ENCODE measurements at regions not wholly inside any gene's neighbourhood (a gene's known extent, or its start where the extent isn't known, plus 50 kb on each side); places are given as distances from the start of the nearest gene placed in this dataset.

DNA sequence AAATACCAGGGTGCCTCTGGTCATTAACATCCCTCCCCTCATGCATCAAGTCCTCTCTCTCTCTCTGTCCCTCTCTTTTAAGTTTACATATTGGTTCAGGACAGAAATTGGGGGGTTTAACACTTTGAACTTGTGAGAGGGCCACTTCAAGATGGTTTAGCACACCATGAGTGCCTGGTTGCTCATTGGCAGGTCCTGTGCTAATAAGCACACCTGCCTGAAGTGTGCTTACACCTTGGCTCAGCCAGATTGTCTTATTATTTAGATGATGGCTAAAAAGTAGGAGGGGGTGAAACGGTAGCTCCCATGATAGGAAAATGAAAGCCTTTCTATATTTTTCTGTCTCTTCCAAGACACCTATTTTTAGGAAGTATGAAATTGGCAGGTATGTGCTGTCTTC, 205.8 kb downstream of the ARL6IP6 start:
- TF ChIP-seq, protein P1, sequence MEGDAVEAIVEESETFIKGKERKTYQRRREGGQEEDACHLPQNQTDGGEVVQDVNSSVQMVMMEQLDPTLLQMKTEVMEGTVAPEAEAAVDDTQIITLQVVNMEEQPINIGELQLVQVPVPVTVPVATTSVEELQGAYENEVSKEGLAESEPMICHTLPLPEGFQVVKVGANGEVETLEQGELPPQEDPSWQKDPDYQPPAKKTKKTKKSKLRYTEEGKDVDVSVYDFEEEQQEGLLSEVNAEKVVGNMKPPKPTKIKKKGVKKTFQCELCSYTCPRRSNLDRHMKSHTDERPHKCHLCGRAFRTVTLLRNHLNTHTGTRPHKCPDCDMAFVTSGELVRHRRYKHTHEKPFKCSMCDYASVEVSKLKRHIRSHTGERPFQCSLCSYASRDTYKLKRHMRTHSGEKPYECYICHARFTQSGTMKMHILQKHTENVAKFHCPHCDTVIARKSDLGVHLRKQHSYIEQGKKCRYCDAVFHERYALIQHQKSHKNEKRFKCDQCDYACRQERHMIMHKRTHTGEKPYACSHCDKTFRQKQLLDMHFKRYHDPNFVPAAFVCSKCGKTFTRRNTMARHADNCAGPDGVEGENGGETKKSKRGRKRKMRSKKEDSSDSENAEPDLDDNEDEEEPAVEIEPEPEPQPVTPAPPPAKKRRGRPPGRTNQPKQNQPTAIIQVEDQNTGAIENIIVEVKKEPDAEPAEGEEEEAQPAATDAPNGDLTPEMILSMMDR (IDR thresholded peaks at IDR 0.05) = no peak
- TF ChIP-seq POLR2AphosphoS5 (IDR thresholded peaks at IDR 0.05) (no peak), POLR2A (IDR thresholded peaks at IDR 0.05) (no peak)
